ENCODE measurements at regions not wholly inside any gene's neighbourhood (a gene's known extent, or its start where the extent isn't known, plus 50 kb on each side); places are given as distances from the start of the nearest gene placed in this dataset.

GRCh38 chr2:155653176-155653575 lies 679.3 kb downstream of the NR4A2 start:
- TF ChIP-seq CTCF (IDR thresholded peaks at IDR 0.05), result no peak

- TF ChIP-seq CTCF (IDR thresholded peaks at IDR 0.05), result no peak
These were observed 680.7 kb downstream of the NR4A2 start for GRCh38 chr2:155651851-155652250.

GRCh38 chr2:155645791-155646190 lies 686.7 kb downstream of the NR4A2 start:
- no peak for TF ChIP-seq CTCF (IDR thresholded peaks at IDR 0.05)

GRCh38 chr2:155643056-155643775 lies 689.3 kb downstream of the NR4A2 start:
- TF ChIP-seq CTCF (IDR thresholded peaks at IDR 0.05), result no peak

GRCh38 chr2:155633887-155634570 lies 698.5 kb downstream of the NR4A2 start:
- TF ChIP-seq CTCF (IDR thresholded peaks at IDR 0.05), result no peak

GRCh38 chr2:155633060-155633839 lies 699.3 kb downstream of the NR4A2 start:
- TF ChIP-seq CTCF (IDR thresholded peaks at IDR 0.05), result no peak

GRCh38 chr2:155630760-155631159 lies 701.8 kb downstream of the NR4A2 start:
- TF ChIP-seq CTCF (IDR thresholded peaks at IDR 0.05), result no peak
